Stimulated activated CD8-positive, alpha-beta memory T cell treated with anti-CD3 and anti-CD28 coated beads, Interleukin-7, amount 100 ng/mL, for 1 hour (primary cell): ENCODE measurements at regions not wholly inside any gene's neighbourhood (a gene's known extent, or its start where the extent isn't known, plus 50 kb on each side); places are given as distances from the start of the nearest gene placed in this dataset.

Experiments
- DNase-seq, 2 donors: peaks; one replicate each; pipeline ENCODE4 v3.0.0-alpha.2; 2020; ENCODE audit warnings: low read depth in 2 of 2

DNA sequence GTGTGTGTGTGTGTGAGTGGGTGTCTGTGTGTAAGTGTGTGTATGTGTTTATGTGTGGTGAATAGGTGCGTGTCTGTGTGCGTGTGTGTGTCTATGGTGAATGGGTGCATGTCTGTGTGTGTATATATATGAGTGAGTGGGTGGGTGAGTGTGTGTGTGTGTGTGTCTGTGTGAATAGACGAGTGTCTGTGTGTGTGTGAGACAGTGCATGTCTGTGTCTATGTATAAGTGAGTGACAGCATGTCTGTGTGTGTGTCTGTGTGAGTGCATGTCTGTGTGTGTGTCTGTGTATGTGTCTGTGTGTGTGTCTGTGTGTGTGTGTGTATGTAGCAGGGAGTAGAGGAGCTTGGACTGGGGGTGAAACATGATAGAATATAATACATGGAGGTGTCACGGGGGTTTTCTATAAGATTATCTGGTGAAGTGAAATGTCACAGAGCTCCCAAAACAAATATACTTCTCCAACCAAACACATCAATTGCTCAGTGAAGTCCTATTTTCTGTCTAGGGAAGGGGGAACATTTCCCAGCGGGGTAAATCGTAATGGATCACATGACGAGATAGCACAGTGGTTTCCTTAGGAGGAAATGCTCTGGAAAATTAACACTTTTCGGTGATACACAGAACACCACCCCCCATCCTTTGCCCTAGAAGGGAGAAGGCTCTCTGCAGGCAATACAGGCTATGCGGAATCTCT, 723.3 kb upstream of the CELF2 start:
- DNase-seq: no peak

DNA sequence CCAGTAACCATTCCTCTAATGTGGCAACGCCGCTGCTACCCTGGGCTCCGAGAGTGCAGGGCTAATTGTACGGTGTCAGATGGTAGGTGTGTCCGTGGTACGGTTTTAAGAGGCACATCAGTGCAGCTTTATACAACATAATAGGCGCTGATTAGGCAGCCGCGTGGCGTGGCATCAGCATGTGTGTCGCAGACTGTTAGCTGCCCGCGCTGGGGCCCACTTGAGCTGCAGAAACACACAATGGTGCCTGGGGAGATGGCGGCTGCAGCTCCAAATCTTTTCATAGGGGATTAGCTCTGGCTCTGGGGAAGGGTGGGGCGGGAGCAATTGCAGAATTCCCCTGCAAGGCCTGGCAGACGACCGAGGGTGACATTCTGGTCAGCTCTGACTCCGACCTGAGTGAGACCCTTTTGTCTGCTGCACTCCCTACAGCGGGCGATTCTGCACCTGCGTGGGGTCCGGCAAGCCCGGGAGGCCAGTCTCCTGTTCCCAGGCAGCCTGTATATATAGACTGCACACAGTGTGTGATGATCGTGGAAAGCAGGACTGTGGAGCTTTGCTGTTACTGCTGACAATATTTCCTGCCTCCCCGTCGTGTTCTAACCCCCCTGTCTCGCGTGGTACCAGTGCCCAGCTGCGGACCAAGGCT, 722.7 kb upstream of the CELF2 start:
- no peak for DNase-seq

DNA sequence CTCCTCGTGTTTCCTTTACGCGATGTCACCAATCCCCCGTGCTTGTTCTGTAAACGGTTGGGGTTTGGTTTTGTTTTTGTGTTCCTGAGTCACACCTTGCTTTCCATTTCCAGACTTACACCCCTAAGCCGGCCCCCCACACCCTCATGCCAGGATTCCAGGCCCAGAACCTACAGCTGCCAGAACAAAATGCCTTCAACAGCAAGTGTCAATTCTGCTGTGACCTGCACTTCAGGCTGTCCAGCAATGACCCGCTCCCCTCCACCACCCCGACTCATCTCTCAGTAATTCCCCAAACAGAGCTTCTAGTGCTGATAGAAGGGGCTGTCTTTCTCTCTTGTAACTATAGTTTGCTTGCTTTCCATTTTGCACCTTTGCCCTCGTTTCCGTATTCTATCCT, 722.1 kb upstream of the CELF2 start:
- no peak for DNase-seq

DNA sequence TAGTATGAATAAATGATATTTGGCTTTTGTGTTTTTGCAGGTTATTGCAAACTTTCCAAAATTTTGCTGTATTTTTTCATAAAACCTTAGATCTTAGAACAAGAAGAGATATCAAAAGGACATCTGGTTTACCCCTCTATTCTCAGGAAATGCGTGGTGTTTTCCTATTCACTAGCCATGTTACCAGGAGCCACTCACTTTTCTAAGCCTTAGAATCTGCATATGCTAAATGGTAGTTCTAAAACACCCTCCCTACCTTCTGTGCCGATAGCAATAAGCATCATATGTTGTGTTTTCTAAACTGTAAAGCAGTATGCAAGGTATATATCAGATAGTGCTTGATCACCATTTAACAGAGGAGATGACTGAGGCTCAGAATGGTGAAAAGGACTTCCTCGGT, 715.0 kb upstream of the CELF2 start:
- DNase-seq: no peak

DNA sequence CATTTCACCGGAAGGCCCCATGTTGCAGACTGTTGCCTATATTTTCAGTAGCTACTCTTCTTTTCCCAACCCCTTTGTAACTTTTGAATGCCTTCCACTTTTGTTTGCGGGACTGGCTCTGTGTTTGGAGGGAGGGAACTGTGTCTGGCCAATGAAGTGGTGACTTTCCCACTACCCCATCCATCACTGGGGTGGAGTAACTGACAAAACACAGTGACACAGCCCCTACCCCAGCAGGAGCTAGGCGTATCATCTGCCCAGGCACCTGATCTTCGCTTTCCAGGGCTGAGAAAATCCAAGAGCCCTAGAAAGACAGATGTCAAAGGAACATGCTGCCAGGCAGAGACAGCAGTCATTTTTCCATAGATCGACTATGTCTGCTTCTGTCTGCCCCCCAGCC, 710.6 kb upstream of the CELF2 start:
- no peak for DNase-seq

DNA sequence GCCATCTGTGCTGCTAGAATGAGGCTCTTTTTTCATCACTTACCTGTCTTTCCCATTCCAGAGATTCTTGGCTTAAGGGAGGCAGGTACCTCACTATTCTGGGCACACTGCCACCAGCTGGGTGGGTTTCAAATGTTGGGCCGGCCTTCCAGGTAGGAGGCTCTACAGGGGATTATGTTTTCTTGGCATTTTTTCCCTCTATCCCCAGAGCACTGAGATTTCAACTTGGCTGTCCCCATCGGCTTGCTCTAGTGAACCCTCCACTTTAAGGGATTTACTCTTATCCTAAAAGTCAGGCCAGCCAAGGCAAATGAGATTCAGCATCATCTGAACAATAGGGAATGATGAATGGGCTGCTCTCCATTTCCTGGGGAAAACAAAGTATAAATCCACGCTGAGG, 710.1 kb upstream of the CELF2 start:
- no peak for DNase-seq

DNA sequence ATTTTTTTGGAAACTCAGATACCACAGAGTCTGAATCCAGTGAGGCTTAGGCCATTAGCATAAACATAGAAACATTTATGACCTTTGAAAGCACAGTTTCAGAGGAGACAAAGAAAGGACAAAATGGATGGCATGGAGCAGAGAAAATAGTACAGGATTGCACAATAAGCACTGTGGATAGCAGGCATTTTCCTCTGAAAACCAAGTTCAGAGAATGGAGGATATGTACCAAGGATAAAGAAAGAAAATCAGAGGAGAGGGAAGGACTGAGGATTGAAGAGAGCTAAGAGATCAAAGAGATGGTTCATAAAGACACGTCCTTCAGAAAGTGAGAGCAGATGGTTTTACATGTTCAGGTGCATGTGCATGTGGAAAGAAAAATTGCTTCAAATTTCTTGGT, 707.2 kb upstream of the CELF2 start:
- DNase-seq: no peak

DNA sequence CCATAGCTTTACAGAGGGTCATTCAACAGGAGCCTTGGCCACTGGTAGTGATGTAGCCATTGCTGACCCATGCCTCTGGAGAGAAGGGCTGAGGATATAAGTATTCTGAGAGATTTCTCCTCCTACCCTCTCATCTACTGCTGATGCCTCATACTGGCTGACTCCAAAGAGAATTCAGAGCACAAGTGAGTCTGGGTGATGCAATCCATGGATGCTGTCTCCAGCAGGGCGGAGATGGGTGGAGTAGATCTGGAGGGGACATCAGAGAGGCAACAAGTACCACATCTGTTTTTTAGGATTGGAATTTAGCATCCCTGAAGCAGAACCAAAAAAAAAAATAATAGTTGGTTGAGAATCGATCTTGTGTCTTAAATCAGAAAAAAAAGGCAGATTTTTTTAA, 705.7 kb upstream of the CELF2 start:
- DNase-seq: no peak

DNA sequence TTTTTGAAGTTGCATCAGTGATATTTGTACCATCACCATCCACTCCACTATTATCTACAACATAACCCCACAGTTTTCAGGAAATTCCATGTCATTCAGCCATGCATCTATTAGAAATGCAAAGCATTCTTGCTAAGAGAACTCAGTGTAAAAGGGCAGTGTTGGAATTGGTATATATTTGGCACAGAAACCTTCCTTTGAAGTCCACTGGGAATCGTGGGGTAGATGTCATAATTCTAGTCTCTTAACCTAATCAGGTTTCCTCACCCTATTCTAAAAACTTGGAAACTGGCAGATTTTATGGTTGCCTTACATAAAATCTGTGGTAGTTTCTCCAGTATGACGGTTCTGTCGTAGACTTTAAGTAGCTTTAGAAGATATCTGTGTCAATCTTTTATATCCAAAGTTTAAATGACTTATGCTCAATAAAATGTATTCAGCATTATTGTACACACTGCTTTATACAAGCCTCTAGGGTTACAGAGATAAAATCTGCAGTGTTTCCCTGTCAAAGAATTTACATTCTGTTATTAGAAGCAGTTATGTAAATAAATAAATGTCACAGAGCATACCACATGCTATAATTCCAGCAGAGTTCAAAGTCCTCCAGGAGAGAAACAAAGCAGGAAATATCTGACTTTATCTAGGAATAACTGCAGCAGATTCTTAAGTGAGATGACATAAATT, 704.4 kb upstream of the CELF2 start:
- no peak for DNase-seq

DNA sequence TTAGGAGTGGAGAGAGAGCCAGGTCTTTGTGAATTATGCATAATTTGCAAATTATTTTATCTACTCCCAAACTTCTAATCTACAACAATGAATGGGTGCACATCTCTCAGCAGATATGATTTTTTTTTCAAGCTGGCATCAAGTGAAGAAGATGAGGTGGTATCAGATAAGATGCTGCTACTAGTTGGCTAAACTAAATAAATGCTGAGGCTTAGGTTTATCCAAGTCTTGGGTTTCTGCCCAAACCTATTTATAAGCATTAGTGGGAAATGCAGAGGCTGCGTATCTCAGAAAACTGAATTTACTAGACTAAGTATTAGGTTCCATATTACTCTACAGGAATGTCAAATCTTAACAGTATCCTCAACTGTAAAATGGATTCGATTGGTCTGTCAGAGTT, 703.0 kb upstream of the CELF2 start:
- DNase-seq: no peak

DNA sequence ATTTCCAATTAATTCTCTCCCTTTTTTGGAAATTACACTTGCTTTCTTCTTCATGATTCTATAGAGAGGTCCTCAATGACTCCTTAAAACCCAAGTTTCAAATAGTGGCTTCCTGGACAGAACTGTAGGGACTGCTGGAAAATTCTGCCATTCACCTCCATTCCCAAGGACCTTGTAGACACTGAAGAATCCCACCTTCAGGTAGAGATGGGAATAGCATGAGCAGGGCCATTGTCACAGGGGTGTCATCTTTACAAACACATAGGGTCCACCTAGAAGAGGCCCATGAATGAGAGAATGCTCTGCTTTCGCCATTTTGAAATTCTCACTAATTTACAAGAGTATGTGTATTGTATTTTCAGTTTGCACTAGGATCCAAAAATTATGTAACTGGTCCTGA, 701.7 kb upstream of the CELF2 start:
- DNase-seq: no peak

DNA sequence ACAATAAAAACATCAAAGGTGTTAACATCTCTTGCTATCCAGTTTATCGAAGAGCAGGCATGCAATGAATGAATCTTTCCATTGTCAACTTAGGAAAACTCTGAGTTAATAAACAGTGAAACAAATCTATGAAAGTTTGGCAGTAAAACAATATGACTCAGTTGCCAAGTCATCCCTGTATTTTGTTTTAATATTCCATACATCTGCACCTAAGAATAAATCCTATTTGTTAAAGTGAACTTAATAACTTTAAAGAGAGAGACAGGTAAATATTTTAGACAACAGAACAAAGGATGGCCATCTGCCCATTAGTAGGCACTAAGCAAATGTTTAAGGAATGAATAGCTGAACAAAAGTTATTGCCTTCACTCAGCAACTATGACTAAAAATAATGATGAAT, 700.5 kb upstream of the CELF2 start:
- DNase-seq: no peak

DNA sequence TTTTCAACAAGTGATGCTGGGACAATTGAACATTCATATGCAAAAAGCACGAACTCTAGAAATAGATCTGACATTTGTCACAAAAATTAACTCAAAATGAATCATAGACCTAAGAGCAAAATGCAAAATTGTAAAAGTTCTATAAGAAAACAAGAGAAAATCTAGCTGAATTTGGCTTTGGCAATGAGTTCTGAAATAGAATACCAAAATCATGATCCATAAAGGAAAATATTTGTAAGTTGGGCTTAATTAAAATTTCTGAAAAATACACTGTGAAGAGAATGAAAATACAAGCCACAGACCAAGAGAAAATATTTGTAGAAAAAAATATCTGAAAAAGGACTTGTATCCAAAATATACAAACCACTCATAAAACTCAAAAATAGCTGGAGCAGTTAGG, 698.8 kb upstream of the CELF2 start:
- no peak for DNase-seq

DNA sequence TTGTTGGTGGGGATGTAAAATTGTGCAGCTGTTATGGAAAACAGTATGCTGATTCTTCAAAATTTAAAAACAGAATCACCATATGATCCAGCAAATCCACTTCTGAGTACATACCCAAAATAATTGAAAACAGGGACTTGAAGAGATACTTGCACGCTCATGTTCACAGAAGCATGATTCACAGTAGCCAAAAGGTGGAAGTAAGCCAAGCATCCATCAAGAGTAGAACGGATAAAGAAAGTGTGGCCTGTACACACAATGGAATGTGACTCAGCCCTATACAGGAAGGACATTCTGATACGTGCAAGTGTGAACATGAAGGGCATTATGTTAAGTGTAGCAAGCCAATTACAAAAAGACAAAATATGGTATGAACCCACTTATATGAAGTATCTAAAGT, 696.7 kb upstream of the CELF2 start:
- DNase-seq: no peak

DNA sequence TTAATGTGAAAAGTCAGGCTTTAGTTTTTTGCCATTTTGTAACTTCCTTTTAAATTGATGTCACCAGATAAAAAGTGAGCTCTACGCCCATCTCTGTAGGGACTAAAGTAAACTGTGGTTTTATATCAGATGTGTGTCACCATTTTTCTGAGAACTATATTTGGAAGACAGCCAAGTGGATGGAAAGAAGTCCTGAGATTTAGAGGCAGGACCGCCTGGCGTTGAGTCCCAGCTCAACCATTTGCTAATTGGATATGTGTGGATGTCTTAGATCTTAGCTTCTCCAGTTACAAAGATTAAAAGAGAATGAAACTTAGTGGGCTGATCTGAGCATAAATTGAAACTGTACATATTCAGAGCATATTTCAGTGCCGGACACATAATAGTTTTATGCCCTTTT, 691.6 kb upstream of the CELF2 start:
- no peak for DNase-seq

DNA sequence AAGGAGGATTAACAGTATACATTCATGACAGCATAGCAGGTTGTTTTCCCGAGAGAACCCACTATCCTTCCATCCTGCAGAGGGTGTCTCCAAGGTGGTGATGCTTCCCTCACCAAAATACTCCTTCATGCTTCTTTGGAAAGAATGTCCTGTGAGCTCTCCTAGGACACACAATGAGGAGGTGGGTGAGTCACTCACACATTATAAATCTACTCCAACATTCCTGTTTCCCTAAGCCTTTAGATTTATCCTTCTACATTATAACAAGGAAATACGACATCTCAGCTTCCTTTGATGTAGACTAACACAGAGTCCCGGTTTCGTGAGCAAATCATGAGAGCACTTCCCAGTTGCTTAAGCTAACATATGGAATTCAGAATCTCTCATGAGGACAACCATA, 689.7 kb upstream of the CELF2 start:
- no peak for DNase-seq

DNA sequence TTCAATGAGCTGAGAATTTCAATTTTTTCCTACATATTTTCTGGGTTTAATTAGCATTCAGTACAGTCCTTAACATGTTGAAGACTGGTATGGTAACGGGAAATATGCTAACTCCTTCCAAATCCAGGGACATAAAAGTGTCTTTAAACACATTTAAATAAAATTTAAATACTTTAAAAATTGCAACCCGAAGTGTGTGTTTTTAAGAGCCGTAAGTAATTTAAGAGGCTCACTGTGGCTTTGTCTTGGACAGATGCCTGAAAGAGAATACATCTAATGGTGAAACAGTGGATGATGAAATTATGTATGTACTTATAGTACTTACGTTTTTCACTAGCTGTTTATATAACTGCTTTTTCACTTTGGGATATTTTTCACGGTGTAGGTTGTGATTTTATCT, 687.3 kb upstream of the CELF2 start:
- no peak for DNase-seq

DNA sequence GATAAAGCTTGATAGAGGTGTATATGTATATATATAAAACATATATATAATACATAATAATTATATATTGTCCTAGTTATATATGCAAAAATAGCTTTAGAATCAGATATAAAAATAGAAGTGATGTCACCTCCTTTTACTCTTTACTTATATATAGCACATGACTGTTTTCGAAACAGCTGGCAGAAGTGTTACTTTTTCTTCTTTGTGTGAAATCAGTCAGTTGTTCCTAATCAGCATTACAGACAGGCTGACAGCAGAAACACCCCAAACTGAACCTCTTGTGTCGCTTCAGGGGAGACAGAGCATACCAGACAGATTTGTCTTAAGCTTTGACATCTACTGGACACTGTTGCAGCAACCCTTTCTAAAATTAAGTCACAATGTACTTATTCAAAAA, 684.9 kb upstream of the CELF2 start:
- DNase-seq: no peak

DNA sequence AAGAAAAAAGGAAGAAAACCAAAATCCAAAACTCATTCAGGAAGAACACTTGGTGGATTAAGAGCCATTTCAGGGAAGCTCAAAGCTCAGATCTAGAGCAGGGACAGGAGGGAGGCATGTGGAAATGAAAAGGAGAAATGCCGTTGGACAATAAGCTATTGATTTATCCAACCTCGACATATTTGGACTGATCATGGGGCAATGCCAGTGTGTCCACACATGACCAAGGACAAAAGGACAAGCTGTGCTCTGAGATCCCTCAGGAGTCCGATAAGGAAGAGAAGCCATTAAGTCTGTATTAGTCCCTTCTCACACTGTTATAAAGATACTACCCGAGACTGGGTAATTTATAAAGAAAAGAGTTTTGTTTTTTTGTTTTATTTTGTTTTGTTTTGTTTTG, 684.0 kb upstream of the CELF2 start:
- no peak for DNase-seq

DNA sequence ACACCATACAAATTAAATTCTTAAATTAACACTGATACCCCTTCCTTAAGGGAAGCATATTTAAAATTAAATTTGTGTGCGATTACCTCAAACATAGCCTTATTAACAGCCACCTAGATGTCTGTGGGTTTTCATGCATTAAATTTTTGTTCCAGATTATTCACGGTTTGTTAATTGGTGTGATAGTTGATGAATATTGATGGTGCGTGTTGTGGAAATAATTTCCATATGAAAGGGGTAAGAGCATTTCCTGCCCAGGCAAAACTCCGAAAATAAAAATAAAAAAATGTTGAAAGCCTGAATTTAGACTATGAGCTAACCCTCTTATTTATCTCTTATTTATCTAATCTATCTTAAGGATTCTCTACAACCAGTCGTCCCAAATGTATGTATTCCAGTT, 679.3 kb upstream of the CELF2 start:
- no peak for DNase-seq

DNA sequence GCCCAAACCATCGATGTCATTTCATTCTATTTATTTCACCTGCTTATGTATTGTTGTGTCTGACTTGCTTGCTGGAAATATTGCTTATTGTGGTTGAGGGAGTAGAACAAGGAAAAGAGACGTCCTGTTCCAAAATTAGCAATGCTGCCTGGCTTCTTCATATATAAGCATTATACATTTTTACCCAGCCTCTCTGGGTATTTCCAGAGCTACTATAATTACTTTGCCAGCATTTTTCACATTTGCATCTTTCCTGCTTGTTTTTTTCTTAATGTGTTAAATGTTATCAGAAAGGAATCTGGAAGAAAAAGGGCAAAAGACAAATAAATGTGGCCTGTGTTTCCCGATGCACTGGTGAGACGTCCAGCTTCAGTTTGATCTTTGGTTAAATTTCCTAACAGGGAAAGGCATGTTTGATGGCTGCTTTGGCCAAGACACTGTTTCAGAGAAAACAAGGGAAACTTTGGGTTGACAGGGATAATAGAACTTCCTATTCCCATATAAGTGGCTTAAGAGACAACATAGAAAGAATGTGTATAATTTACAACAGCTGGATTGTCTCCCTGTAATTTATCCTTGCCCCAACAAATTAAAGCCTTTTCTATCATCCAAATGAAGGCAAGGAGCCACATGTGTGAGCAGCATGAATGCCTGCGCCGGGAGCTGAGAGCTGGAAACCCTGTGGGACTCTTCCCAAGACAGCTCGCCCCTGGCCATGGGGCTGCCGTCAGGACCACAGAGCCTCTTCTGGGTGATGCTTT, 671.1 kb upstream of the CELF2 start:
- no peak for DNase-seq

DNA sequence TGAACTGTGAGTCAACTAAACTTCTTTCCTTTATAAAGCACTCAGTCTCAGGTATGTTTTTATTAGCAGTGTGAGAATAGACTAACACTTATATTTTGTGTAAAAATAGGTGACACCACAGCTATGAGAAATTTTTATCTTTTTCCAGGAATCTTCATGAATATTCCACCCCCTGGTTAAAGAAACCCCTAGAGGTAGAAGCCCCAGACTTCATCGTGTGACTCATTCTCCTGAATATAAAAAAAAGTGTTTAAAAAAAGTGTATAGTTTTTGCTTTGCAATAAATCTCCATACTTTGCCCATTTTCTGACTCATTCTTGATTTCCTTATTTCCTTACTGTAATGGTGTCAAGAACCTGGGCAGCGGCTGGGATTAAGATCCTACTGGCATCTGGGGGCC, 667.6 kb upstream of the CELF2 start:
- DNase-seq: no peak

DNA sequence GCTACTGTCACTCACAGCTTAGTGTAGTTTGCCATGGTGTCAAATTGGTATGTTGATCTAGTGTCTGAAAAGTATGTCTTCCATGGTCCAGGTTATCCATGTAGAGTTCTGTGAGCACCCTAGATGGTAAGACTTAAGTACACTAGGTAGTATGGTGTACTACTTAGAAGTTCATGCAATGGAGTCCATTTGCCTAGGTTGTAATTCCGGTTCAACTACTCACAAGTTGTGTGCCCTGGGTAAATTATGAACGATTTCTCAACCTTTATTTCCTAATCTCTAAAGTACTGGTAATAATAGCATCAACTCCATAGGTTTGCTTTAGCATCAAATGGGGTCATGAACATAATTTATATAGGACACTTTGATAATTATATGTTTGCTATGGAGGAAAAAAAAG, 666.2 kb upstream of the CELF2 start:
- no peak for DNase-seq
